ENCODE measurements at regions not wholly inside any gene's neighbourhood (a gene's known extent, or its start where the extent isn't known, plus 50 kb on each side); places are given as distances from the start of the nearest gene placed in this dataset.

GRCh38 chr14:98498019-98498885, 773.7 kb downstream of the BCL11B start:
- no peak for TF ChIP-seq CTCF (IDR thresholded peaks at IDR 0.05)
- no peak for TF ChIP-seq POLR2AphosphoS5 (IDR thresholded peaks at IDR 0.05)

All from breast epithelium (tissue), 3 donors.